Thyroid gland (tissue), 4 donors: ENCODE measurements at regions not wholly inside any gene's neighbourhood (a gene's known extent, or its start where the extent isn't known, plus 50 kb on each side); places are given as distances from the start of the nearest gene placed in this dataset.
A peak's percentile ranks its signal among the peaks of the same experiment; 100 is the strongest.
"Not testable (repeated sequence)": the region's sequence is repeated elsewhere in the genome, so short reads cannot be mapped to it uniquely, and the experiment has no call there.

Experiments
- DNase-seq, 2 donors: peaks; one replicate each; pipeline ENCODE4 v3.0.0-alpha.2; 2019
- H3K27ac ChIP-seq, 3 donors: fragments of 200-600 bp; sonication (generic); 1 replicate in 2 of 3; 2 replicates in 1 of 3; pipeline ENCODE4 v1.5.1; 2016 to 2019; ENCODE audit warnings: mild to moderate bottlenecking in 1 of 3, moderate library complexity in 1 of 3
- H3K27me3 ChIP-seq: fragments of 200-600 bp; sonication (generic); one replicate; pipeline ENCODE4 v1.5.1; 2019
- H3K36me3 ChIP-seq, 2 donors: fragments of 200-600 bp; sonication (generic); one replicate each; pipeline ENCODE4 v1.5.1; 2016 to 2019
- H3K4me1 ChIP-seq, 2 donors: fragments of 200-600 bp; sonication (generic); one replicate each; pipeline ENCODE4 v1.5.1; 2017 to 2019
- H3K4me3 ChIP-seq, 3 donors: fragments of 200-600 bp; sonication (generic); replicated peaks in 1 of 3; 1 replicate in 2 of 3; 2 replicates in 1 of 3; pipeline ENCODE4 v1.5.1; 2016; ENCODE audit warnings: mild to moderate bottlenecking in 1 of 3
- H3K9me3 ChIP-seq: fragments of 200-600 bp; sonication (generic); one replicate; pipeline ENCODE4 v1.5.1; 2017
- WGBS, 2 donors: methylation state at CpG; one replicate each; pipeline ENCODE4 v1.1.5; 2017; 5-methylcytosine and 5-hydroxymethylcytosine counted together
- intact Hi-C: fragments of 100-400 bp; cut with DNase I; formaldehyde crosslinking; loops from one replicate; pipeline ENCODE4 v1.15.1; 2023

DNA sequence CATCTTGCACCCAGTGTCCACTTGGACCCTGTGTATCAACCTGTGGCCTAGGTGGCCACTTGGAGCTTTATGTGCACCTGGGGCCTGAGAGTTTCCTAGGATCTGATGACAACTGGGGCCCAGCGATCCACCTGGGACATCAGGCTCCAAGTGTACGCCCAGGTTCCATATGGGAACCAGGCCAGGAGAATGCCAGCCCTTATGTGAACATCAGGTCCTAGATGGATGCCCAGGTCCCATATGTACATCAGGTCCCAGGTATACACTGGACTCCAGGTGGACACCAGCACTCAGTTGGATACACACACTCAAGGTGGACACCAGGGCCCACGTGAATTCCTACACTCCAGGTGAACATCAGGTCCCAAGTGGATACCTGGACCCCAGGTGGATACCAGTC, 198.8 kb downstream of the POTEM start:
- H3K27me3 ChIP-seq, H3K4me1 ChIP-seq, H3K4me3 ChIP-seq, H3K36me3 ChIP-seq, H3K27ac ChIP-seq, H3K9me3 ChIP-seq, DNase-seq, intact Hi-C loops: not testable (repeated sequence)
- WGBS, 2 donors, result 89% methylated on average over 3 of the region's 3 CpGs; no CpG with 5 or more reads in 1 of the 2 donors

DNA sequence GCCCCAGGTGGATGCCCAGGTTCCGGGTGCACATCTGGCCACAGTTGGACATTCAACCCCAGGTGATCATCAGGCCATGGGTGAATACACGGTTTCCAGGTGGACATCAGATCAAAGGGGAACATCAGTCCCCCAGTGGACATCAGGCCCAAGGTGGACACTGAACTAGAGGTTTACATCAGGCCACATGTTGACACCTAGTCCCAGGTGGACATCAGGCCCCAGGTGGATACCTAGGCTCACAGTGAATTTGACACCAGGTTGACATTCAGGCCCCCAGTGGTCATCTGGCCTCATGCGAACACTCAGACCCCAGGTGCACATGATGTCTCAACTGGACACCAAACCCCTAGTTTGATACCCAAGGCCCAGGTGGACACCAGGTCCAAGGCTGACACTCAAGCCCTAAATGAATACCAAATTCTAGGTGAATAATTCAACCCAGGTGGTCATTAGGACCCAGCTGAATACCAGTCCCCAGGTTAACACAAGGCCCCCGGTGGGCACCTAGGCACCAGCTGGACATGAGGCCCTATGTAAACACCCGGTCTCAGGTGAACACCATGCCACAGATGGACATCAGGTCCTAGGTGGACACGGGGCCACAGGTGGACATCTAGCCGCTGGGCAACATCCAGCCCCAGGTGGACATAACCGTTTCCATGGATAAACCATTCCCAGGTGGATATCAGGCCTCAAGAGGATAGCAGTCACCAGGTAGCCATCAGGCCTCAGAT, 200.4 kb downstream of the POTEM start:
- WGBS, 2 donors, result 88 to 89% methylated on average over 6 to 8 of the region's 8 CpGs
- H3K4me1 ChIP-seq, H3K9me3 ChIP-seq, H3K27me3 ChIP-seq, H3K27ac ChIP-seq, H3K36me3 ChIP-seq, intact Hi-C loops, H3K4me3 ChIP-seq: not testable (repeated sequence)
- peak in 1 of 2 donors; percentile 4 for DNase-seq

DNA sequence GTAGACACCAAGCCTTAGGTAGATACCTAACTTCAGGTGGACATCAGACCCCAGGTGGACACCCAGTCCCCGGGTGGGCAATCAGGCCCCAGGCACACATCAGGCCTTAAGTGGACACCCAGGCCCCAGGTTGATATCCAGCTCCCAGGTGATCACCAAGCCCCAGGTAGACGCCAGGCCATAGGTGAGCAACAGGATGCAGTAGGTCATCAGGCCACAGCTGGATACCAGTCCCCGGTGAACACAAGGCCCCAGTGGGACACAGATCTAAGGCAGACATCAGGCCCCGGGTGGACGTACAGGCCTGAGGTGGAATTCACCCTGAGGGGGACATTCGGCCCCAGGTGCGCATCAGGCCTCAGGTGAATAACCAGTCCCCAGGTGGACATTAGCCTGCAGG, 201.0 kb downstream of the POTEM start:
- intact Hi-C loops, H3K36me3 ChIP-seq, H3K4me1 ChIP-seq, H3K4me3 ChIP-seq, H3K27me3 ChIP-seq, DNase-seq, H3K9me3 ChIP-seq, H3K27ac ChIP-seq: not testable (repeated sequence)
- 96 to 100% methylated on average over 4 to 7 of the region's 7 CpGs for WGBS, 2 donors

DNA sequence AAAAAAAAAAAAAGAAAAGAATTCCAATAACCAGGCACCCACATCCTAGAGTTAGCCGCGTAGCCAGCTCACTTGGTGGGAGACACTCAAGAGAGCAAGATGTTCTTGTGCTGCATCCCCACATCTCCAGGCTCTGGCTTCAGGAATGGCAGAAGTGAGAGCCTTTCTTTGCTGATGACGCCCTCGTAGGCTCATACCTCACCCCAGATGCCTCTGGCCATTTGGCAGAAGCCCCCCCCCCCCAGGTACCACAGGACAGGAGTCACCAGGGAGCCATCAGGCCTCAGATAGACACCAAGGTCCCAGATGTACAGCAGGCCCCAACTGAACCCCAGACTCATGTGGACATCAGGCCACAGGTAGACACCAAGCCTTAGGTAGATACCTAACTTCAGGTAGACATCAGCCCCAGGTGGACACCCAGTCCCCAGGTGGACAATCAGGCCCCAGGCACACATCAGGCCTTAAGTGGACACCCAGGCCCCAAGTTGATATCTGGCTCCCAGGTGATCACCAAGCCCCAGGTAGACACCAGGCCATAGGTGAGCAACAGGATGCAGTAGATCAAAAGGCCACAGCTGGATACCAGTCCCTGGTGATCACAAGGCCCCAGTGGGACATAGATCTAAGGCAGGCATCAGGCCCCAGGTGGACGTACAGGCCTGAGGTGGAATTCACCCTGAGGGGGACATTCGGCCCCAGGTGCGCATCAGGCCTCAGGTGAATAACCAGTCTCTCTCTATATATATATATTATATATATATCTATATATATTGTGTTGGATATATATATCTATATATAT, 202.5 kb downstream of the POTEM start:
- WGBS, 2 donors, result 71 to 87% methylated on average over 5 to 7 of the region's 7 CpGs
- H3K4me3 ChIP-seq, H3K27me3 ChIP-seq, H3K9me3 ChIP-seq, H3K27ac ChIP-seq, H3K4me1 ChIP-seq, DNase-seq, intact Hi-C loops, H3K36me3 ChIP-seq: not testable (repeated sequence)

DNA sequence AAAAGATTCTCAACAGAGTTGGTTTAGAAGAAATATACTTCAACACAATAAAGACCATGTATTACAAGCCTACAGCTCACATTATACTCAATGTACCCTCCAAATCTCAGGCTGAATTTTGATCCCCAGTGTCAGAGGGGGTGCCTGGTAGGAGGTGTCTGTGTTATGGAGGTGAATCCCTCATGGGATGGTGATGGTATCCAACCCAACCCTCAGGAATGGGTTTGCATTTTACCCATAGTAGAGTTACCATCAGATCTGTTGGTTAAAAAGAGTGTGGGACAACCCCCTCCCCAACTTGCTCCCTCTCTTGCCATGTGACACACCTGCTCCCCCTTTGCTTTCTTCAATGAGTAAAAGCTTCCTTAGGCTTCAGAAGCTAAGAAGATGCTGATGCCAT, 205.5 kb downstream of the POTEM start:
- intact Hi-C loops, H3K9me3 ChIP-seq, H3K4me3 ChIP-seq, H3K27me3 ChIP-seq, H3K27ac ChIP-seq, DNase-seq, H3K4me1 ChIP-seq, H3K36me3 ChIP-seq: not testable (repeated sequence)

DNA sequence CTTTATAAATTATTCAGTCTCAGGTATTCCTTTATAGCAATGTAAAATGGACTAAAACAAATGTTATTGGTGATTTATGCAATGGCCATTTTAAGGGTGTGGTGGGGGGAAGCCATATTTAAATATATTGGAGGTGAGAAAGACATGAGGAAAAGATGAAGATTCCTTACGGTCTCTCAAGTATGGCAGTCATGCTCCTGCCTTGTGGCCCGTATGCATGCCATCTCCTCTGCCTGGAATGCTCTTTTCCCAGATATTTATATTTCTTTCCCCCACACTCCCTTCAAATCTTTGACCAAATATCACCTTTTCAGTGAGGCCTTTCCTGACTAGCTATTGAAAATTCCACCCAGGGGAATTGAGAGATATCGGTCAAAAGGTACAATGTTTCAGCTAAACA, 206.0 kb downstream of the POTEM start:
- H3K27me3 ChIP-seq, H3K4me3 ChIP-seq, H3K36me3 ChIP-seq, H3K9me3 ChIP-seq, intact Hi-C loops, H3K4me1 ChIP-seq, DNase-seq, H3K27ac ChIP-seq: not testable (repeated sequence)
- WGBS, 2 donors, result 85 to 87% methylated on average over 2 to 3 of the region's 3 CpGs

DNA sequence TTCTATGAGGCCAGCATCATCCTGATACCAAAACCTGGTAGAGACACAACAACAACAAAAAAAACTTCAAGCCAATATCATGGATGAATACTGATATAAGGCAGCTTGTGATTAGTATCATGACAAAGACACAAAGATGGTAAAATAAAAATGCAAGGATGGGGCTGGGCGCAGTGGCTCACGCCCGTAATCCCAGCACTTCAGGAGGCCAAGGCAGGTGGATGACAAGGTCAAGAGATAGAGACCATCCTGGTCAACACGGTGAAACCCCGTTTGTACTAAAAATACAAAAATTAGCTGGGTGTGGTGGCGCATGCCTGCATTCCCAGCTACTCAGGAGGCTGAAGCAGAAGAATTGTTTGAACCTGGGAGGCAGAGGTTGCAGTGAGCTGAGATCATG, 210.2 kb downstream of the POTEM start:
- DNase-seq, H3K4me1 ChIP-seq, H3K4me3 ChIP-seq, H3K27me3 ChIP-seq, H3K36me3 ChIP-seq, intact Hi-C loops, H3K9me3 ChIP-seq, H3K27ac ChIP-seq: not testable (repeated sequence)
- WGBS, 2 donors, result 62% methylated on average over 6 of the region's 6 CpGs; no CpG with 5 or more reads in 1 of the 2 donors

DNA sequence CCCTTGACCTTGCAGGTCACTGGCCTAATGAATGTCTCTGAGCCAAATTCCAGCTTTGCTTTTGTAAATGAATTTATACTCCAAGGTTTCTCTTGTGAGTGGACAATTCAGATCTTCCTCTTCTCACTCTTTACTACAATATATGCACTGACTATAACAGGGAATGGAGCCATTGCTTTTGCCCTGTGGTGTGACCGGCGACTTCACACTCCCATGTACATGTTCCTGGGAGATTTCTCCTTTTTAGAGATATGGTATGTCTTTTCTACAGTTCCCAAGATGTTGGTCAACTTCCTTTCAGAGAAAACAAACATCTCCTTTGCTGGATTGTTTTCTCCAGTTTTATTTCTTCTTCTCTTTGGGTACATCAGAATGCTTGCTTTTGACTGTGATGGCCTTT, 213.1 kb downstream of the POTEM start:
- H3K36me3 ChIP-seq, H3K27ac ChIP-seq, H3K27me3 ChIP-seq, DNase-seq, H3K4me1 ChIP-seq, H3K4me3 ChIP-seq, intact Hi-C loops, H3K9me3 ChIP-seq: not testable (repeated sequence)
- 69% methylated on average over 2 of the region's 2 CpGs for WGBS, 2 donors

DNA sequence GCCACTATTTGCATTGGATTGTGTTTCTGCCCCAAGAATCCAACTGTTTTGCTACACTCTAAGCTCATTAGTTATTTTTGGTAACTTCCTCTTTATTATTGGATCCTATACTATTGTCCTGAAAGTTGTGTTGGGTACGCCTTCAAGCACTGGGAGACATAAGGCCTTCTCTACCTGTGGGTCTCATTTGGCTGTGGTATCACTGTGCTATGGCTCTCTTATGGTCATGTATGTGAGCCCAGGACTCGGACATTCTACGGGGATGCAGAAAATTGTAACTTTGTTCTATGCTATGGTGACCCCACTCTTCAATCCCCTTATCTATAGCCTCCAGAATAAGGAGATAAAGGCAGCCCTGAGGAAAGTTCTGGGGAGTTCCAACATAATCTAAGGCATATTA, 213.6 kb downstream of the POTEM start:
- H3K27me3 ChIP-seq, H3K4me1 ChIP-seq, intact Hi-C loops, DNase-seq, H3K9me3 ChIP-seq, H3K4me3 ChIP-seq, H3K36me3 ChIP-seq, H3K27ac ChIP-seq: not testable (repeated sequence)
- WGBS, 2 donors, result 53 to 61% methylated on average over 3 of the region's 3 CpGs

DNA sequence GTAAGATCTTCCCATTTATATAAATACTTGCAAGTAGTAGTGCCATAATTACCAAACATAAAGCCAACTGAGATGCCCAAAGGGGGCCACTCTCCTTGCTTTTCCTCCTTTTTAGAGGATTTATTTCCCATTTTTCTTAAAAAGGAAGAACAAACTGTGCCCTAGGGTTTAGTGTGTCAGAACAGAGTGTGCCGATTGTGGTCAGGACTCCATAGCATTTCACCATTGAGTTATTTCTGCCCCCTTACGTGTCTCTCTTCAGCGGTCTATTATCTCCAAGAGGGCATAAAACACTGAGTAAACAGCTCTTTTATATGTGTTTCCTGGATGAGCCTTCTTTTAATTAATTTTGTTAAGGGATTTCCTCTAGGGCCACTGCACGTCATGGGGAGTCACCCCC, 227.9 kb downstream of the POTEM start:
- H3K27ac ChIP-seq, H3K36me3 ChIP-seq, H3K4me3 ChIP-seq, H3K27me3 ChIP-seq, DNase-seq, H3K4me1 ChIP-seq, H3K9me3 ChIP-seq, intact Hi-C loops: not testable (repeated sequence)
- 75 to 78% methylated on average over 3 of the region's 4 CpGs for WGBS, 2 donors

DNA sequence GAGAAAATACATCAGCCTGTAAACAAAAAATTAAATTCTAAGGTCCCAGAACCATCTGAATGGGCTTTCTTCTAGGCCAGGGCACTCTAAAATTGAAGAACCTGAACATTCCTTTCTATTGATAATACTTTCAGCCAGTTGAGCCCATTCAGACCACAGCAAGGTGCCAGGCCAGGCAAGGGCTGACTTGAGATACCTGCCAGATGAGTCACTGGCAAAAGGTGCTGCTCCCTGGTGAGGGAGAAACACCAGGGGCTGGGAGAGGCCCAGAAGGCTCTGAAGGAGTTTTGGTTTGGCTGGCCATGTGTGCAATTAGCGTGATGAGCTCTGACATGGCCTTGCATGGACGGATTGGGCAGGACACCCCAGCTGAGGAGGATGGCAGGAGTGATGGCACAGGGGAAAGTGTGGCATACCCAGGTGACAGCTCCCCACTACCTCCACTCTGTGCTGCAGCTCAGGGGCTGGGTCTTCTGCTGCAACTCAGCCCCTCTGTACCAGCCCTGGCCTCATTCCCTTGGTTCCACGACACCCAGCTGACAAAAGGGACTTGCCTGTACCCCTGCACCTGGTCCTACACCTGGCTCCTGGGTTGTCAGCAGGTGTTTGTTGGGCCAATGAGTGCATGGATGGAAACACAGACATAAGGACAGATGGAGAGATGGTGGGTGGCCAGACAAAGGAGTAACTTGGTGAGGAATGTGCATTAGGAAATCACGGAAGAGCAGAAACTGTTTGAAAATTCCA, 230.4 kb downstream of the POTEM start:
- not testable (repeated sequence) for H3K27me3 ChIP-seq

DNA sequence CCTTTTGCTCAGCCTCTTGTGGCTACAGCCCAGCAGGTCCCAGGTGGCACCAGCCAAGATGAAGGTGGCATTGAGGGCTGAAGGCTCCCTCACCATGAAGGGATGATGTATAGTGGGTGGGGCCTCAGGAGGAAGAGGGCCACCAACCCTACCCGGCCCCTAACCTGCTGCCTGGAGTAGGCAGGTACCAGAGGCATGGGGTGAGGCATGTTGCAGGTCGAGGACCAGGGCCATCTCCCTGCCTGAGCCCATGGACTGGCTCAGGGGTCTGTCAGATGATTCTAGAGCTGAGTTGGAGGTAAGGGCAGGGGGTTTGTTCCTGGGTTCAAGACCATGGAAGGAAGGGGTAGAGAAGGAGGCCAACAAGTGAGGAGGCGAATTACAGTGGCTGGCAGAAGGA, 231.1 kb downstream of the POTEM start:
- intact Hi-C loops, H3K4me1 ChIP-seq, H3K9me3 ChIP-seq, H3K27ac ChIP-seq, H3K27me3 ChIP-seq, DNase-seq, H3K4me3 ChIP-seq, H3K36me3 ChIP-seq: not testable (repeated sequence)
- WGBS, 2 donors, result 25 to 35% methylated on average over 1 to 3 of the region's 3 CpGs

More for the DNA sequence above, 230.4 kb downstream of the POTEM start:
- 71 to 91% methylated on average over 2 to 3 of the region's 4 CpGs for WGBS, 2 donors
- H3K27ac ChIP-seq, H3K4me3 ChIP-seq, H3K9me3 ChIP-seq, H3K4me1 ChIP-seq, DNase-seq, H3K36me3 ChIP-seq, intact Hi-C loops: not testable (repeated sequence)
